ENCODE measurements at regions not wholly inside any gene's neighbourhood (a gene's known extent, or its start where the extent isn't known, plus 50 kb on each side); places are given as distances from the start of the nearest gene placed in this dataset.
A peak's percentile ranks its signal among the peaks of the same experiment; 100 is the strongest.
"Not testable (repeated sequence)": the region's sequence is repeated elsewhere in the genome, so short reads cannot be mapped to it uniquely, and the experiment has no call there.

GRCh38 chr3:104245981-104246380, 1120.7 kb upstream of the ALCAM start:
- intact Hi-C loops (cut with DNase I, micrococcal nuclease) = no loop called here
- H3K4me3 ChIP-seq = no peak overlapping the region
- no peak for TF ChIP-seq CTCF (IDR thresholded peaks at IDR 0.05)
- H3K9me3 ChIP-seq = no peaks in the 10 kb centered on the region
- no peaks in the 10 kb centered on the region for H3K4me1 ChIP-seq (ENCODE audit: low read depth)
- no peak for DNase-seq
- H3K36me3 ChIP-seq (ENCODE audit: low read depth) = no peaks in the 10 kb centered on the region
- ATAC-seq = no peak

- Histone ChIP-seq H3K36me3 (ENCODE audit: low read depth) (no peaks in the 10 kb centered on the region), H3K4me3 (no peak overlapping the region), H3K4me1 (ENCODE audit: low read depth) (no peaks in the 10 kb centered on the region), H3K9me3 (no peaks in the 10 kb centered on the region)
- no peak for ATAC-seq
- intact Hi-C loops (cut with DNase I, micrococcal nuclease) = no loop called here
- no peak for TF ChIP-seq CTCF (IDR thresholded peaks at IDR 0.05)
- DNase-seq = no peak
Observed at GRCh38 chr3:104257486-104257885, 1109.2 kb upstream of the ALCAM start.

- H3K9me3 ChIP-seq = no peaks in the 10 kb centered on the region
- no peak for TF ChIP-seq CTCF (IDR thresholded peaks at IDR 0.05)
- no peak for DNase-seq
- H3K4me1 ChIP-seq (ENCODE audit: low read depth) = no peaks in the 10 kb centered on the region
- H3K36me3 ChIP-seq (ENCODE audit: low read depth) = no peaks in the 10 kb centered on the region
- H3K4me3 ChIP-seq = no peak overlapping the region
- no peak for ATAC-seq
- intact Hi-C loops (cut with DNase I, micrococcal nuclease) = no loop called here
Observed at GRCh38 chr3:104263477-104263876, 1103.2 kb upstream of the ALCAM start.

- intact Hi-C loops (cut with DNase I, micrococcal nuclease); H3K9me3 ChIP-seq: not testable (repeated sequence)
Observed at GRCh38 chr3:104266219-104266618, 1100.5 kb upstream of the ALCAM start.

GRCh38 chr3:104269771-104270170, 1096.9 kb upstream of the ALCAM start:
- no peaks in the 10 kb centered on the region for H3K4me1 ChIP-seq (ENCODE audit: low read depth)
- H3K9me3 ChIP-seq = no peaks in the 10 kb centered on the region
- no peaks in the 10 kb centered on the region for H3K36me3 ChIP-seq (ENCODE audit: low read depth)
- DNase-seq (no peak), ATAC-seq (no peak)
- intact Hi-C loops (cut with DNase I, micrococcal nuclease) = no loop called here
- no peak overlapping the region for H3K4me3 ChIP-seq
- TF ChIP-seq CTCF (IDR thresholded peaks at IDR 0.05) = no peak

More at GRCh38 chr3:104266219-104266618, 1100.5 kb upstream of the ALCAM start:
- not testable (repeated sequence) for H3K36me3 ChIP-seq (ENCODE audit: low read depth); ATAC-seq; H3K4me1 ChIP-seq (ENCODE audit: low read depth); H3K4me3 ChIP-seq; DNase-seq

- Histone ChIP-seq H3K4me1 (ENCODE audit: low read depth) (no peaks in the 10 kb centered on the region), H3K9me3 (peaks cover 27% of the 10 kb centered on the region), H3K36me3 (ENCODE audit: low read depth) (no peaks in the 10 kb centered on the region), H3K4me3 (no peak overlapping the region)
- ATAC-seq = no peak
- peak in 1 of 3 donors; percentile 8 for DNase-seq
- intact Hi-C loops (cut with DNase I, micrococcal nuclease) = no loop called here
- no peak for TF ChIP-seq CTCF (IDR thresholded peaks at IDR 0.05)
Observed at GRCh38 chr3:104273046-104273649, 1093.6 kb upstream of the ALCAM start.
